Gastroesophageal sphincter (tissue), 3 donors: ENCODE measurements at regions not wholly inside any gene's neighbourhood (a gene's known extent, or its start where the extent isn't known, plus 50 kb on each side); places are given as distances from the start of the nearest gene placed in this dataset.

Experiments
- CTCF ChIP-seq, 4 experiments: fragments of 200-600 bp in 2 of 4; fragments of 450-650 bp in 2 of 4; sonication (generic) in 1 of 4; IDR thresholded peaks; one replicate each; pipeline ENCODE4 v1.5.1; 2017 to 2019; ENCODE audit warnings: antibody characterized with exemption in 4 of 4, mild to moderate bottlenecking in 2 of 4, moderate library complexity in 2 of 4
- POLR2A ChIP-seq, 2 donors: fragments of 450-650 bp; IDR thresholded peaks; one replicate each; pipeline ENCODE4 v1.6.1; 2017; ENCODE audit warnings: antibody characterized with exemption in 2 of 2, mild to moderate bottlenecking in 2 of 2, moderate library complexity in 1 of 2

- TF ChIP-seq CTCF (IDR thresholded peaks at IDR 0.05), result no peak
- no peak for TF ChIP-seq POLR2A (IDR thresholded peaks at IDR 0.05)
Measured at GRCh38 chr1:187755536-187755935, 926.8 kb downstream of the PLA2G4A start.
